GM19438 (cell line): ENCODE measurements at regions not wholly inside any gene's neighbourhood (a gene's known extent, or its start where the extent isn't known, plus 50 kb on each side); places are given as distances from the start of the nearest gene placed in this dataset.
"Not testable (repeated sequence)": the region's sequence is repeated elsewhere in the genome, so short reads cannot be mapped to it uniquely, and the experiment has no call there.

ENCODE experiments used
- ATAC-seq: cut with Tn5 transposase; IDR thresholded peaks from one replicate; pipeline ENCODE4 v1.9.1; 2021; ENCODE audit warnings: low read depth; ENCODE audit not compliant: unreplicated experiment

GRCh38 chr1:112855152-112855828, 100.7 kb downstream of the SLC16A1 start:
- no peak for ATAC-seq

DNA sequence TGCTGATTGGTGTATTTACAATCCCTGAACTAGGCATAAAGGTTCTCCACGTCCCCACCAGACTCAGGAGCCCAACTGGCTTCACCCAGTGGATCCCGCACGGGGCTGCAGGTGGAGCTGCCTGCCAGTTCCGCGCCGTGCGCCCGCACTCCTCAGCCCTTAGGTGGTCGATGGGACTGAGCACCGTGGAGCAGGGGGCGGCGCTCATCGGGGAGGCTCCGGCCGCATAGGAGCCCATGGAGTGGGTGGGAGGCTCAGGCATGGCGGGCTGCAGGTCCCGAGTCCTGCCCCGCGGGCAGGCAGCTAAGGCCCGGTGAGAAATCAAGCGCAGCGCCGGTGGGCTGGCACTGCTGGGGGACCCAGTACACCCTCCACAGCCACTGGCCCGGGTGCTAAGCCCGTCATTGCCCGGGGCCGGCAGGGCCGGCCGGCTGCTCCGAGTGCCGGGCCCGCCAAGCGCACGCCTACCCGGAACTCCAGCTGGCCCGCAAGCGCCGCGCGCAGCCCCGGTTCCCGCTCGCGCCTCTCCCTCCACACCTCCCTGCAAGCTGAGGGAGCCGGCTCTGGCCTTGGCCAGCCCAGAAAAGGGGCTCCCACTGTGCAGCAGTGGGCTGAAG, 101.5 kb downstream of the SLC16A1 start:
- not testable (repeated sequence) for ATAC-seq

GRCh38 chr1:112853915-112854314, 102.1 kb downstream of the SLC16A1 start:
- ATAC-seq, result not testable (repeated sequence)

DNA sequence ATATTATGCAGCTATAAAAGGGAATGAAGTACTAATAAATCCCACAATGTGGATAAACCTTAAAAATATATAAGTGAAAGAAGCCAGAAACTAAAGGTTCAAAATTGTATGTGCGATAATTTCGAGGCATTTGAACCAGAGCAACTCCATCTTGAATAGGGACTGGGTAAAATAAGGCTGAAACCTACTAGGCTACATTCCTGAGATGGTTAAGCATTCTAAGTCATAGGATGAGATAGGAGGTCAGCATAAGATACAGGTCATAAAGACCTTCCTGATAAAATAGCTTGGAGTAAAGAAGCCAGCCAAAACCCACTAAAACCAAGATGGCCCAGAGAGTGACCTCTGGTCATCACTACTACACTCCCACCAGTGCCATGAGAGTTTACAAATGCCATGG, 103.1 kb downstream of the SLC16A1 start:
- no peak for ATAC-seq

DNA sequence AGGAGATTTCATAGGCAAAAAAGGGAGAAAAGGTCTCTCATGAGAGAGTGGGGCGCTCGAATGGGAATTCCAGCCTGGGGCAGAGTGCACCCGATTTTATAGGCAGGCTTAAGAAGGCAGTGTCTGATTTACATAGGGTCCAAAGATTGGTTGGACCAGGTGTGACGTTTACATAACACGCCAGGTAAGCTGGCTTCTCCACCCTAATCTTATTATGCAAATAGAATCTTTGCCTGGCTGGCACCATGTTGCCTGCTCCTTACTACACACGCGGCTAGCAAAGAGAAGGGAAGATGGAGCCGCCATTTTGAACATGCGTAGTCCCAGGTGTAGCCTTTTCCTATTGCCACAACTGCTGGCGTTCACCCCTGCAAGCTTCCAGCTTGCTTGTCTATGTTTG, 103.7 kb downstream of the SLC16A1 start:
- no peak for ATAC-seq

GRCh38 chr1:112850034-112850757, 105.8 kb downstream of the SLC16A1 start:
- no peak for ATAC-seq

GRCh38 chr1:112849425-112850033, 106.5 kb downstream of the SLC16A1 start:
- no peak for ATAC-seq

- ATAC-seq, result no peak
Observed at GRCh38 chr1:112841825-112842224, 114.2 kb downstream of the SLC16A1 start.

GRCh38 chr1:112840631-112841624, 115.1 kb downstream of the SLC16A1 start:
- ATAC-seq, result no peak

- ATAC-seq, result no peak
Observed at GRCh38 chr1:112836642-112837041, 119.4 kb downstream of the SLC16A1 start.

DNA sequence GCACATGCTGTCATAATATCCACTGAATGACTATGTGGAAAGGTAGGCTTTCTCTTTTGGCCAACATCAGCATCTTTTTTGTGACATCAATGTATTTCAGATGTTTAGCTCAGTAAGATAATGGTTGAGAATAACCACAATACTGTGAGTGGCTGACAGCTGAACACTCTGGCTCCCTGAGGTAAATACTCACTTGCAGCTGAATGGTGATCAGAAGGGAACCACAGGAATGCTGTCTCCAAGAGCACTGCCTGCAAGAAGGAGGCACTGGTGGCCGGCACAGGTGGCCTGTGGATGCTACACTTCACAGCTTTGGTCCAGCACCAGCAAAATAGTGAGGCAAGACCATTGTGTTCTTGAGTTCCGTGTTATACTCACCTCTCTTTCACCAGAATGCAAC, 118.7 kb upstream of the PPM1J start:
- ATAC-seq, result no peak

DNA sequence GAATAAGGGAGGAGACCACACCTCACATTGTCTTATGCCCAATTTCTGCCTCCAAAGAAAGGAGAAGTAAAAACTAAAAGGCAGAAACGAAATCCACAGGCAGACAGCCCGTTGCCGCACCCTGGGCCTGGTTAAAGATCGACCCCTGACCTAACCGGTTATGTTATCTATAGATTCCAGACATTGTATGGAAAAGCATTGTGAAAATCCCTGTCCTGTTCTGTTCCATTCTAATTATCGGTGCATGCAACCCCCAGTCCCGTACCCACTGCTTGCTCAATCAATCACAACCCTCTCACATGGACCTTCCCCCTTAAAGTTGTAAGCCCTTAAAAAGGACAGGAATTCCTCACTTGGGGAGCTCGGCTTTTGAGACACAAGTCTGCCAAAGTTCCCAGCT, 117.1 kb upstream of the PPM1J start:
- ATAC-seq, result not testable (repeated sequence)

DNA sequence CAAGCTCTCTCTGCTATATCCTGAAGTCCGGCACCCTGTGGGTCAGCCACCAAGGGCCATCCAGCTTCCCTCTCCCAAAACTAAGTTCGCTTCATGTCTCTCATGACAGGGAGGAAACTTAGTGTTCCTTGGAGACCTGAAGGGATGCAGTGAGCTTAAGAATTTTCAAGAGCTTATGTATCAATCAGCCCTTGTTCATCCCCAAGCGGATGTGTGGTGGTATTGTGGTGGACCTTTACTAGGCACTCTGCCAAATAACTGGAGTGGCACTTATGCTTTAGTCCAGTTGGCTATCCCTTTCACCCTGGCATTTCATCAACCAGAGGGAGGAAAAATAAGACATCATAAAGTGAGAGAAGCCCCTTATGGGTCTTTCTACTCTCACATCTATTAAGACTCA, 114.6 kb upstream of the PPM1J start:
- ATAC-seq, result not testable (repeated sequence)

- ATAC-seq, result no peak
Observed at GRCh38 chr1:112828716-112829115, 113.6 kb upstream of the PPM1J start.

- ATAC-seq, result not testable (repeated sequence)
Observed at GRCh38 chr1:112827391-112827790, 112.3 kb upstream of the PPM1J start.

DNA sequence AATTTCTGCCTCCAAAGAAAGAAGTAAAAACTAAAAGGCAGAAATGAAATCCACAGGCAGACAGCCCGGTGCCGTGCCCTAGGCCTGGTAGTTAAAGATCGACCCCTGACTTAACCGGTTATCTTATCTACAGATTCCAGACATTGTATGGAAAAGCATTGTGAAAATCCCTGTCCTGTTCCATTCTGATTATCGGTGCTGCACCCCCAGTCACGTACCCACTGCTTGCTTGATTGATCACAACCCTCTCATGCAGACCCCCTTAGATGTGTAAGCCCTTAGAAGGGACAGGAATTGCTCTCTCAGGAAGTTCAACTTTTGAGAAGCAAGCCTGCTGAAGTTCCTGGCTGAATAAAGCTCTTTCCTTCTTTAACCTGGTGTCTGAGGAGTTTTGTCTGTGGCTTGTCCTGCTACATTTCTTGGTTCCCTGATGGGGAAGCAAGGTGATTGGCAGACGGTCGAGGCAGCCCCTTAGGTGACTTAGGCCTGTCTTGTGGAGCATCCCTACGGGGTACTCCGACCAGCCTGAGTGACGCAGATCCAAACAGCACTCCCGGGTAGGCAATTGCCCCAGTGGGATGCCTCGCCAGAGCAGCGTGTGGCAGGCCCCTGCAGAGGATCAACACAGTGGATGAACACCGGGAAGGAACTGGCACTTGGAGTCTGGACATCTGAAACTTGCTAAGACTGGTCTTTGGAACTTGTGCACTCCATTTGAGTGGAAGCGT, 111.2 kb upstream of the PPM1J start:
- no peak for ATAC-seq

DNA sequence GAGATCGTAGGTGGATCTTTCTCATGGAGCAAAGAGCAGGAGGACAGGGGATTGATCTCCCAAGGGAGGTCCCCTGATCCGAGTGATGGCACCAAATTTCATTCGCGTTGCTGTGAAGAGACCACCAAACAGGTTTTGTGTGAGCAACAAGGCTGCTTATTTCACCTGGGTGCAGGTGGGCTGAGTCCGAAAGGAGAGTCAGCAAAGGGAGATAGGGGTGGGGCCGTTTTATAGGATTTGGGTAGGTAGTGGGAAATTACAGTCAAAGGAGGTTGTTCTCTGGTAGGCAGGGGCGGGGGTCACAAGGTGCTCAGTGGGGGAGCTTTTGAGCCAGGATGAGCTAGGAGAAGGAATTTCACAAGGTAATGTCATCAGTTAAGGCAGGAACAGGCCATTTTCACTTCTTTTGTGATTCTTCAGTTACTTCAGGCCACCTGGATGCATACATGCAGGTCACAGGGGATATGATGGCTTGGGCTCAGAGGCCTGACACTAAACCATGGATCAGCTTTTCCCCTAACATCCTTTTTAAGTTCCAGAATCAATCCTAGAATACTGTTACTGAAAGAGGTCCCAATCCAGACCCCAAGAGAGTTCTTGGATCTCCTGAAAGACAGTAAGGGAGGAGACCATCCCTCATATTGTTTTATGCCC, 110.6 kb upstream of the PPM1J start:
- not testable (repeated sequence) for ATAC-seq

- not testable (repeated sequence) for ATAC-seq
Observed at GRCh38 chr1:112825075-112825474, 109.9 kb upstream of the PPM1J start.
